Uterus (tissue), 3 donors: ENCODE measurements at regions not wholly inside any gene's neighbourhood (a gene's known extent, or its start where the extent isn't known, plus 50 kb on each side); places are given as distances from the start of the nearest gene placed in this dataset.

Experiments used
- DNase-seq, 2 donors: peaks; one replicate each; pipeline ENCODE4 v3.0.0-alpha.2; 2019 to 2020
- H3K27ac ChIP-seq, 2 donors: fragments of 200-600 bp; sonication (generic); 1 replicate in 1 of 2; 2 replicates in 1 of 2; pipeline ENCODE4 v1.5.1; 2016 to 2018
- H3K27me3 ChIP-seq, 2 donors: fragments of 200-600 bp; sonication (generic); one replicate each; pipeline ENCODE4 v1.5.1; 2018 to 2019; ENCODE audit warnings: control low read depth in 1 of 2
- H3K36me3 ChIP-seq, 2 donors: fragments of 200-600 bp; sonication (generic); one replicate each; pipeline ENCODE4 v1.5.1; 2019; ENCODE audit warnings: control low read depth in 1 of 2
- H3K4me1 ChIP-seq, 2 donors: fragments of 200-600 bp; sonication (generic); one replicate each; pipeline ENCODE4 v1.5.1; 2018 to 2019; ENCODE audit warnings: control low read depth in 1 of 2
- H3K4me3 ChIP-seq, 2 donors: fragments of 200-600 bp; sonication (generic); 1 replicate in 1 of 2; 2 replicates in 1 of 2; pipeline ENCODE4 v1.5.1; 2018 to 2019; ENCODE audit warnings: mild to moderate bottlenecking in 1 of 2
- H3K9me3 ChIP-seq, 2 donors: fragments of 200-600 bp; sonication (generic); one replicate each; pipeline ENCODE4 v1.5.1; 2019; ENCODE audit warnings: control low read depth in 1 of 2
- CTCF ChIP-seq, 4 experiments: fragments of 200-600 bp in 2 of 4; fragments of 450-650 bp in 2 of 4; sonication (generic) in 2 of 4; IDR thresholded peaks; one replicate each; pipeline ENCODE4 v1.5.1; 2016 to 2019; ENCODE audit warnings: antibody characterized with exemption in 4 of 4, mild to moderate bottlenecking in 2 of 4, moderate library complexity in 1 of 4
- POLR2A ChIP-seq, 2 donors: fragments of 450-650 bp; IDR thresholded peaks; one replicate each; pipeline ENCODE4 v1.6.1; 2016; ENCODE audit warnings: antibody characterized with exemption in 2 of 2, mild to moderate bottlenecking in 1 of 2, moderate library complexity in 1 of 2
- intact Hi-C: fragments of 100-400 bp; cut with DNase I; formaldehyde crosslinking; loops from one replicate; pipeline ENCODE4 v1.15.1; 2023; ENCODE audit warnings: low total_unique reads
- donor health status: DM: yes; HTN: yes; CAD: no.

GRCh38 chr20:39129523-39129922 is 167.4 kb downstream of the DHX35 start:
- DNase-seq, result no peak
- no peaks in the 10 kb centered on the region for H3K36me3 ChIP-seq
- no peak for TF ChIP-seq CTCF (IDR thresholded peaks at IDR 0.05)
- no peak for TF ChIP-seq POLR2A (IDR thresholded peaks at IDR 0.05)
- H3K9me3 ChIP-seq, result no peaks in the 10 kb centered on the region
- no peak overlapping the region for H3K4me3 ChIP-seq
- H3K4me1 ChIP-seq, result no peaks in the 10 kb centered on the region
- H3K27me3 ChIP-seq, result no peaks in the 10 kb centered on the region
- no peak overlapping the region for H3K27ac ChIP-seq
- intact Hi-C loops, result no loop called here

GRCh38 chr20:39124064-39124463 is 161.9 kb downstream of the DHX35 start:
- no peak for DNase-seq

GRCh38 chr20:39123185-39123557 is 161.0 kb downstream of the DHX35 start:
- Histone ChIP-seq H3K27me3 (no peaks in the 10 kb centered on the region), H3K27ac (no peak overlapping the region), H3K36me3 (no peaks in the 10 kb centered on the region), H3K4me1 (no peaks in the 10 kb centered on the region), H3K9me3 (no peaks in the 10 kb centered on the region), H3K4me3 (no peak overlapping the region)
- no peak for TF ChIP-seq POLR2A (IDR thresholded peaks at IDR 0.05)
- TF ChIP-seq CTCF (IDR thresholded peaks at IDR 0.05), result no peak
- intact Hi-C loops, result no loop called here
- DNase-seq, result no peak

More at GRCh38 chr20:39124064-39124463, 161.9 kb downstream of the DHX35 start:
- H3K36me3 ChIP-seq, result no peaks in the 10 kb centered on the region
- TF ChIP-seq CTCF (IDR thresholded peaks at IDR 0.05) (no peak), POLR2A (IDR thresholded peaks at IDR 0.05) (no peak)
- H3K4me1 ChIP-seq, result no peaks in the 10 kb centered on the region
- intact Hi-C loops, result no loop called here
- H3K27ac ChIP-seq, result no peak overlapping the region
- no peak overlapping the region for H3K4me3 ChIP-seq
- H3K27me3 ChIP-seq, result no peaks in the 10 kb centered on the region
- H3K9me3 ChIP-seq, result no peaks in the 10 kb centered on the region

- H3K4me1 ChIP-seq, result no peaks in the 10 kb centered on the region
- no peak overlapping the region for H3K27ac ChIP-seq
- H3K4me3 ChIP-seq, result no peak overlapping the region
- TF ChIP-seq CTCF (IDR thresholded peaks at IDR 0.05), result no peak
- no peak for TF ChIP-seq POLR2A (IDR thresholded peaks at IDR 0.05)
- H3K36me3 ChIP-seq, result no peaks in the 10 kb centered on the region
- DNase-seq, result no peak
- H3K27me3 ChIP-seq, result peaks cover 0 to 5% of the 10 kb centered on the region in 2 donors
- intact Hi-C loops, result no loop called here
- no peaks in the 10 kb centered on the region for H3K9me3 ChIP-seq
These were observed 155.3 kb downstream of the DHX35 start for GRCh38 chr20:39117491-39117890.

- no peak for DNase-seq
- H3K4me1 ChIP-seq, result no peaks in the 10 kb centered on the region
- intact Hi-C loops, result no loop called here
- no peak overlapping the region for H3K27ac ChIP-seq
- H3K9me3 ChIP-seq, result no peaks in the 10 kb centered on the region
- TF ChIP-seq CTCF (IDR thresholded peaks at IDR 0.05) (no peak), POLR2A (IDR thresholded peaks at IDR 0.05) (no peak)
- H3K27me3 ChIP-seq, result peaks cover 0 to 5% of the 10 kb centered on the region in 2 donors
- H3K36me3 ChIP-seq, result no peaks in the 10 kb centered on the region
- H3K4me3 ChIP-seq, result no peak overlapping the region
These were observed 153.9 kb downstream of the DHX35 start for GRCh38 chr20:39116020-39116419.
